Thyroid gland (tissue), 4 donors: ENCODE measurements at regions not wholly inside any gene's neighbourhood (a gene's known extent, or its start where the extent isn't known, plus 50 kb on each side); places are given as distances from the start of the nearest gene placed in this dataset.

ENCODE experiments used
- CTCF ChIP-seq, 6 experiments: fragments of 200-600 bp in 3 of 6; fragments of 450-650 bp in 3 of 6; sonication (generic) in 3 of 6; IDR thresholded peaks; one replicate each; pipeline ENCODE4 v1.5.1; 2016 to 2019; ENCODE audit warnings: antibody characterized with exemption in 6 of 6, mild to moderate bottlenecking in 2 of 6, inconsistent platforms in 1 of 6, moderate library complexity in 1 of 6
- POLR2A ChIP-seq, 2 donors: fragments of 450-650 bp; IDR thresholded peaks; one replicate each; pipeline ENCODE4 v1.6.1; 2017; ENCODE audit warnings: antibody characterized with exemption in 2 of 2, mild to moderate bottlenecking in 2 of 2, moderate library complexity in 1 of 2

GRCh38 chr6:155894262-155894661 lies 438.6 kb upstream of the NOX3 start:
- TF ChIP-seq CTCF (IDR thresholded peaks at IDR 0.05) (no peak), POLR2A (IDR thresholded peaks at IDR 0.05) (no peak)
